ENCODE measurements at regions not wholly inside any gene's neighbourhood (a gene's known extent, or its start where the extent isn't known, plus 50 kb on each side); places are given as distances from the start of the nearest gene placed in this dataset.
"Not testable (repeated sequence)": the region's sequence is repeated elsewhere in the genome, so short reads cannot be mapped to it uniquely, and the experiment has no call there.

DNA sequence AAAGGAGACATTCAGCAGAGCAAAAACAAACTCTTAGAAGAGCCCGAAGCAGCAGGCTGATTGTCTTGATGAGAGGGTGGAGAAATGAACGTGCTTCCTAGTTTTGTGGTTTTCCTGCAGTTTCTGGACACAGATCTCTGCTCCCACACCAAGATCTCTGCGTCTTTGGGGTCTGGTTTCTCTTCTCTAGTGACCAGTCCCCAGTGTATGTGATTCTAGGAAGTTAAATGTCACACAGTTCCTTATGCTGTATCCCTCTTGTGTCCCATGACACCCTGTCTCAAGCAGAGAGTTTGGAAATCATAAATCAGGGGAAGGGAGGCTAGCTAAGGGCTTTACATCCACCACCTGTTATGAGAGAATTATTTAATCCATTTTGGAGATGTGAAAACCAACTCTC is 55.4 kb upstream of the KLF14 start:
- intact Hi-C loops (cut with micrococcal nuclease): no loop called here

- intact Hi-C loops (cut with micrococcal nuclease): no loop called here
These were observed 57.7 kb upstream of the KLF14 start for GRCh38 chr7:130791746-130792145.

DNA sequence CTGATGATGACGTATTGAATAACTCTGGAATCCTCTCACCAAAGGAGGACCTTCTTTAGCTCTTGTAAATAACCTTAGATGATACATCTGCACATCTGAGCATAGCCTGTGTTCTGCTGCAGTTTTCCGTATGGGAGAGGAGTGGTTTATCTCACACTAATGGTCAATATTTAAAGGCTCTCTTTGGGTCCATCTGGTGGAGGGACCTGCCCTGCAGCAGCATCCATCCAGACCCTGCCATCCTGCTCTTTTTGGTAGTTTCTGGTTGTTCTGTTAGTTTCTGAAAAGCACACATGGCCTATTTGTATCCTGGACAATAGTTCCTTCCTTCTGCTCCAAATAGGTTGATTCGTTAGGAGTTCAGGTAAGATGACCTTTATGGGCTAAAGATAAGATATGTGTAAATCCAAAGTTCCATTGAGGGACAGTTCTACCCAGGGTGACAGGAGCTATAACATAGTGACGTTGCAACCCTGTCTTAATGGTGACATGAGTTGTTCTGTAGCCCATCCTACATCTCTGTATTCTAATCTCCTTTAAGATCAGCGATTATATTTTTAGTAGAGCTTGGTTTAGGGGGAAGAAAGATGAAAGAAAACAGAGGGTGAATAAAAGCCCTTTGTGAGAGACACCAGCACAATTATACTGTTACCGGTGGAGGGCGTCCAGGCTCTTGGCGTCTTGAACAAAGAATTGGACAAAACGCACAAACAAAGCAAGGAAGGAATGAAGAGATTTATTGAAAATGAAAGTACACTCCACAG is 60.0 kb upstream of the KLF14 start:
- intact Hi-C loops (cut with micrococcal nuclease): no loop called here

- intact Hi-C loops (cut with micrococcal nuclease): no loop called here
These were observed 60.6 kb upstream of the KLF14 start for GRCh38 chr7:130794619-130794922.

GRCh38 chr7:130796425-130796824 is 62.4 kb upstream of the KLF14 start:
- intact Hi-C loops (cut with micrococcal nuclease): not testable (repeated sequence)

- intact Hi-C loops (cut with micrococcal nuclease): no loop called here
These were observed 69.1 kb upstream of the KLF14 start for GRCh38 chr7:130803127-130803526.

- intact Hi-C loops (cut with micrococcal nuclease): no loop called here
These were observed 70.2 kb upstream of the KLF14 start for GRCh38 chr7:130804220-130804619.

DNA sequence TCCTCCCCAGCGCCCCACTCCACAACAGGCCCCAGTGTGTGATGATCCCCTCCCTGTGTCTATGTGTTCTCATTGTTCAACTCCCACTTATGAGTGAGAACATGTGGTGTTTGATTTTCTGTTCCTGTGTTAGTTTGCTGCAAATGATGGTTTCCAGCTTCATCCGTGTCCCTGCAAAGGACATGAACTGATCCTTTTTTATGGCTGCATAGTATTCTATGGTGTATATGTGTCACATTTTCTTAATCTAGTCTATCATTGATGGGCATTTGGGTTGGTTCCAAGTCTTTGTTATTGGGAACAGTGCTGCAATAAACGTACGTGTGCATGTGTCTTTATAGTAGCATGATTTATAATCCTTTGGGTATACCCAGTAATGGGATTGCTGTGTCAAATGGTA is 78.8 kb upstream of the KLF14 start:
- intact Hi-C loops (cut with micrococcal nuclease): not testable (repeated sequence)

DNA sequence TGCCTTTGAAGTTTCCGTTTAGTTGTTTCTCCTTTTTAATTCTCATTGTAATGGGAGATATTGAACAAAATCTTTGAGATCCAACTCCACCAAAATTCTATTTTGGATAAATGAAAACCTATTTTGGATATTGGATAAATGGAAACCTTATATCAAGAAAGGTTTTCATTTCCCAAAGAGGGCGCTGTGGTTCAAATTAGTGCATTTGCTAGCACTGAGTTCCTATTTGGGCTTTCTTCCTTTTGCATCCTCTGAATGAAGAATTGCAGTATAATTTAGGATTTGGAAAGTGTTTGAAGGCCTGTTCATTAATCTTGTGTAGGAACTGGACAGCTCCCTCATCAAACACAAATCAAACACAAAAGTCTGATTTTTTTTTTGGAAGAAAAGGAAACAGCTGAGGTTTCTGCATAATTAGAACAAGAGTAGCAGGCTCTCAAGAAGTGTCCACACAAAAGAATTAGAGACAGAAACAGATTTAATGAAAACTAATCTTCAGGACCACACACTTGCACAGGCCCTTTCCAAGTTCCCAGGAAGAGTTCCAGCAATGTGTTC is 80.8 kb upstream of the KLF14 start:
- intact Hi-C loops (cut with micrococcal nuclease): no loop called here

- intact Hi-C loops (cut with micrococcal nuclease): no loop called here
These were observed 84.0 kb upstream of the KLF14 start for GRCh38 chr7:130818056-130818455.

DNA sequence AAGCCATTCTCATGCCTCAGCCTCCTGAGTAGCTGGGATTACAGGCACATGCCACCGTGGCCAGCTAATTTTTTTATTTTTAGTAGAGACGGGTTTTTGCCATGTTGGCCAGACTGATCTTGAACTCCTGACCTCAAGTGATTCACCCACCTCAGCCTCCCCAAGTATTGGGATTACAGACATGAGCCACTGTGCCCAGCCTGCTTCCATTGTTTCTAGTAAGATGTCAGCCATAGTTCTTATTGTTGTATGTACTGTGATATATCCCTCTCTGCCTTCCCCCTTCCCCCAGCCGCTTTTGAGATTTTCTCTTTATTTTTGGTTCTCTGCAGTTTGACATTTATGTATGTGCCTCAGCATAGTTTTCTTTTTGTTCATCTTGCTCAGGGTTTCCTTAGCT is 87.9 kb upstream of the KLF14 start:
- intact Hi-C loops (cut with micrococcal nuclease): no loop called here

DNA sequence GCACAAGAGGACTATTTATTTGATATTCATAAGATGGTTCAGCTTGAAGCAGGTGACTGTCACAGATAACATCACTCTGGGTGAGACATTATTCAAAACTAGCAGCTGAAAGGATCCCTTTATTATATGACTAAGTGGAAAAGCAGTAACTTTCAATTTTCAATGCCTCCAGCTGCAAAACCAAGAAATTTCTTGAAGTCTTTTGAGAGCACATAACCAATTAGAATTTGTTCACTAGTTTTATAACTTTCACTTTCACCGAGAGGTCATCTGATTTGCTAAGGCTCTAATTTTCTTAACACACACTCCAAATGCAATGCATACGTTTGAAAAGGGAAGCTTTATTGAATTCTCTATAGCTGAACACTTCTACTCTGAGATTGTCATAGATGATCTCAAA is 88.6 kb upstream of the KLF14 start:
- intact Hi-C loops (cut with micrococcal nuclease): no loop called here

GRCh38 chr7:130823060-130823459 is 89.1 kb upstream of the KLF14 start:
- intact Hi-C loops (cut with micrococcal nuclease): no loop called here

DNA sequence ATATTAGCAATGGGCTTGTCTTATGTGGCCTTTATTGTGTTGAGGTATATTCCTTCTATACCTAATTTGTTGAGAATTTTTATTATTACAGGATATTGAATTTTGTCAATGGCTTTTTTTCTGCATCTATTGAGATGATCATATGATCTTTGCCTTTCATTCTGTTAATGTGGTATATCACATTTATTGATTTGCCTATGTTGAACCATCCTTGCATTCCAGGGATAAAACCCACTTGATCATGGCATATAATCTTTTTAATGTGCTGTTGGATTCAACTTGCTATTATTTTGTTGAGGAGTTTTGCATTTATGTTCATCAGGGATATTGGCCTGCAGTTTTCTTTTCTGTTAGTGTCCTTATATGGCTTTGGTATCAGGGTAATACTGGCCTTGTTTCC is 91.8 kb upstream of the KLF14 start:
- intact Hi-C loops (cut with micrococcal nuclease): no loop called here

DNA sequence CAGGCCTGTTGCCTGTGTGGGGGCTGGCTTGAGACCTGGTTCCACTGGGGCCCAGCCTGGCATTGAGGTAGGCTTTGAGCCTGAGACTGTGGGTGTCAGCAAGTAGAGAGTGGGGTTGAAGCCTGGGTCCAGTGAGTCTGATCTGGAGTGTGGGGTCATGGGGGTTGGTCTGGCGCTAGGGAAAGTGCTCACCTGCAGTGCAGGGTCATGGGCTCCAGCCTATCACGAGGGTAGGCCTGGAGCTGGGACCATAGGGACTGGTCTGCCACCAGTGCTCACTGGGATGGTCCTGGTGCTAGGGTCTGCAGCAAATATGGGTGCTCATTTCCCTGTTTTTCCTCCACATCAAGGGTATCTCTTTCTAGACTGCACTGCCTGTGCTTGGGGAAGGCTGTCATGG is 95.4 kb upstream of the KLF14 start:
- intact Hi-C loops (cut with micrococcal nuclease): no loop called here

GRCh38 chr7:130831322-130831721 is 97.3 kb upstream of the KLF14 start:
- intact Hi-C loops (cut with micrococcal nuclease): no loop called here

DNA sequence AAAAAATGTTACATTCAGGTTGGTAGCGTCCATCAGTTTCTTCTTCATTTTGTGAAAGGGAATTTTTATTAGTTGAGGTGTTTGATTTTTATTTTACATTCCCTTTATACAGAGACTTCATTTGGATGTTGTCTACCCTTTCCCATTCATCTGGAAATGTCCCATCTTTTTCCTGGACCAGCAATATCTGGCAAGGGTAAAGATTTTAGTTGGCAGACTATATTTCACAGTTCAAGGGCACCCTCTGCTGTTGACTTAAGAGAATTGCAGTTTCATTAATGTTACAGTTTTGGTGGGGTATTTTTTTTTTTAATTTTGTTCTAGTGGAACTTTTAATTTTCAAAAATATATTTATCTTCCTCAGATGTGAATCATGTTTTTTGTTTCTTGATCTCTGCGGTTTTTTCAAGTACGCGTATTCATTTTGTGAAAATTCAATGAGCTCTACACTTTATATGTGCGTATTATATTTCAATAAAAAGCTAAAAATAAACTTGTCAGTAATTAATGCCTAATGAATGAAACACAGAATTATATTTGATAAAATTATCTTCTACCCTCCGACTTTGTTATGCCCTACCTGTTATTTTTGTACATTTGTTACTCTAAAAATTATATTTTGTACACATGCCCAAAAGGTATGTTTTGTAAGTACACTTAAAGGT is 97.9 kb upstream of the KLF14 start:
- intact Hi-C loops (cut with micrococcal nuclease): loop anchor here (1.0 to 2.0 kb wide), 5 partner anchors 74 to 769 kb away; no protein-coding TSS in a partner anchor

DNA sequence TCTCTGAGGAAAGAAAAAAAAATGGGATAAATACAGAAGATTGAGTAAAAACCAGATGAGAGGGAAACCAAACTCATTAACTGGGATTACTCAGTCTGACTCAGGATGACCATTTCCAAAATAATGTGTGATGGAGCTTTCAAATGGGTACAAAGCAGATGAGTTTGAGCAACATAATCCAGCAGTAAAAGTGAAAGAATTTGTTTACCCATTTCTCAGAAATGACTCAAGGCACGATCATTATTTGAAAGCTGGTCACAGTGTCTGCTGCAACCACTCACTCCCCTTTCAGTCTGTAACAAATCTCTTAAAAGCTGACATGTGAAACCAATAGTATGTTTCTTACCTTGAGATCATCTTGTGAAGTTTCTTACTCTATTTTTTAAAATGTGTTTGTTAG is 104.7 kb upstream of the KLF14 start:
- intact Hi-C loops (cut with micrococcal nuclease): no loop called here

DNA sequence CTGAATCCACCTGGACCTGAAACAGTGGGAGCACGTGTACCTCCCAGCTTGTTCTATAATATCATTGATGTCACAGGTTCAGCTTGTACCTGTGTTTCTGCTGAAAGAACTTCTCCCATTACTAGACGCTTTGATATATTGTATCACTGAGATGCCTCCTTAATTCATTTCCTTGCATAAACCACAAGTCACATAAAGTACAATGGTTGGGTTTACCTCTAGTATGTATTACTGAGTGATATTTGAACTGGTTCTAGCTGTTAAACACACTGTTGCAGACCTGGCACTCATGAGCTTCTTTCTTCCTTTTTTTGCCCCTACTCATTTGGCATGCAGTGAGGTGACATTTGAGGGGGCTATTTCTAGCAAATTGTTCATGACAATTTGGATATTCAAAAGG is 106.6 kb upstream of the KLF14 start:
- intact Hi-C loops (cut with micrococcal nuclease): no loop called here

DNA sequence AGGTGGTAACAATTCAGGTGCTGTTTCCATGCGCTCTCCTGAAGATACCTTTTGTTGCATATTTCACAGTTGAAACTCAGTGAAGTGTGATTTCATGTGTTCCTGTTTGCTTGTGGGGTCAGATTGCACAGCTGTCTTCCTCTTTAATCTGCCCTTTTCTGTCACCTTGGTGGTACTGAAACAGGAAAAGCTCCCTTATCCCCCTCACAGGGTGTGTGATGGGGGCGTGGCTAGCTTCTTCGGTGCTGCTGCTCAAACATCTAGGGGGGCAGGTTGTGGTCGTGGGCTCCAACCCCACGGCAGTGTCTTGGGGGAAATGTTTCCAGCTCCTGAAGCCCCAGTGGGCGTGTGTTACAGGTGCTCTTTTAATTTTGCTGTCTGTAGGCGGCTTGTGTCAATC is 107.4 kb upstream of the KLF14 start:
- intact Hi-C loops (cut with micrococcal nuclease): no loop called here

DNA sequence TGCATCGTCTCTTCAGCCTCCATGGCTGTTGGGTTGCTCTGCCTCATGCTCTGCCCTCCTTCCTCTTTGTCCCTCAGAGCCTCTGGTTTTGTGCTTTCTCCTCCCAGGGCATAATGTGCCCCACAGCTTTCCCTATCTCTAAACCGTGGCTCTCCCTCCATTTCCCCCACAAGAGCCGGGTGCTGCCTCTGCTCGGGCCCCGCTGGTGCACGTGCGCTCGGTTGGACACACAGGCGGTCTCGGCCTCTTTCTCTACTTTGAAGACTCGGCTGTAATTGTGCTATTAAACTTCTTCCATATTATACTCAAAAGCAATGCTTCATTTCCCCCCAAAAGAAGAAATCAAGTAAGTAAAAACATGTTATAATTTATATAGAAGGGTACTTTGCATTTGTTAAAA is 109.7 kb upstream of the KLF14 start:
- intact Hi-C loops (cut with micrococcal nuclease): no loop called here

DNA sequence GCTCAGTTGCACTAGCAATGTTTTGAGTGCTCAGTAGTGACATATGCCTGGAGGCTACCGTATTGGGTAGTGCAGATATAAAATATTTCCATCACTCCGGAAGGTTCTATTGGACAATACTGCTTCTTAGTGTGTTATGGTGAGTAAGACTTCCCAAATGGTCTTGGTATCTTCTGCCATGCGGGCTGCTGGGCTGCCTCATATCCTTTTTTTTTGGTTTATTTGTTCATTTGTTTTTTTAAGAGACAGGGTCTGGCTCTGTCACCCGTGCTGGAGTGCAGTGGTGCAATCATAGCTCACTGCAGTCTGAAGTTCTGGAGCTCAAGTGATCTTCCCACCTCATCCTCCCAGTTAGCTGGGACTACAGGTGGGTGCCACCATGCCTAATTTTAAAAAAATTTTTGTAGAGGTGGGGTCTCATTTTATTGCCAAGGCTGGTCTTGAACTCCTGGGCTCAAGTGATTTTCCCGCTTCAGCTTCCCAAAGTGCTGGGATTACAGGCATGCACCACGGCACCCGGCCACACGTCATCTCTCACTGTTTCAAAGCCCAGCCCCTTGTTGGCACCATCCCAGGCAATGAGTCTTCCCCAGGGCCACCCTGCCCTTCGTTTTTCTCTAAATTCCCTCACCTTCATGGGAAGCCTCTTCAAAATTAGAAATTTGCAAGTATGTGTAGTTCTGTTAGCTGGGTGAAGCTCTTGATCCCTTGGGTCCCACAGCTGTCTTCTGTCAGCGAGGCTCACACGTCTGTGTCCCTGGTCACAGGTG is 111.0 kb upstream of the KLF14 start:
- intact Hi-C loops (cut with micrococcal nuclease): no loop called here
